ENCODE measurements at regions not wholly inside any gene's neighbourhood (a gene's known extent, or its start where the extent isn't known, plus 50 kb on each side); places are given as distances from the start of the nearest gene placed in this dataset.

- TF ChIP-seq EP300 (IDR thresholded peaks at IDR 0.05; ENCODE audit: borderline replicate concordance) (no peak), RAD21 (IDR thresholded peaks at IDR 0.05; ENCODE audit: low read depth) (no peak), REST (IDR thresholded peaks at IDR 0.05; ENCODE audit: low read depth) (no peak), TEAD4 (IDR thresholded peaks at IDR 0.05) (no peak), TAF1 (IDR thresholded peaks at IDR 0.05; ENCODE audit: low read depth) (no peak), CEBPB (IDR thresholded peaks at IDR 0.05) (no peak), MAX (IDR thresholded peaks at IDR 0.05) (no peak), YY1 (IDR thresholded peaks at IDR 0.05; ENCODE audit: low read depth) (no peak), EGR1 (IDR thresholded peaks at IDR 0.05) (no peak), NFIC (IDR thresholded peaks at IDR 0.05) (no peak), FOXM1 (IDR thresholded peaks at IDR 0.05; ENCODE audit: borderline replicate concordance, low read depth) (no peak), CREB1 (IDR thresholded peaks at IDR 0.05; ENCODE audit: low read depth) (no peak)
Measured at GRCh38 chr5:92496545-92496944, 1084.5 kb downstream of the NR2F1-AS1 start.
